Cerebellar cortex (tissue), 1 donor: ENCODE measurements at regions not wholly inside any gene's neighbourhood (a gene's known extent, or its start where the extent isn't known, plus 50 kb on each side); places are given as distances from the start of the nearest gene placed in this dataset.
A peak's percentile ranks its signal among the peaks of the same experiment; 100 is the strongest.
"Not testable (repeated sequence)": the region's sequence is repeated elsewhere in the genome, so short reads cannot be mapped to it uniquely, and the experiment has no call there.

Experiments
- DNase-seq: peaks from one replicate; pipeline ENCODE4 v3.0.0-alpha.2; 2015; ENCODE audit warnings: low spot score

- DNase-seq, result no peak
Measured at GRCh38 chr16:85239239-85239638, 127.0 kb upstream of the CIBAR2 start.

GRCh38 chr16:85239871-85240270 is 127.6 kb upstream of the CIBAR2 start:
- no peak for DNase-seq

DNA sequence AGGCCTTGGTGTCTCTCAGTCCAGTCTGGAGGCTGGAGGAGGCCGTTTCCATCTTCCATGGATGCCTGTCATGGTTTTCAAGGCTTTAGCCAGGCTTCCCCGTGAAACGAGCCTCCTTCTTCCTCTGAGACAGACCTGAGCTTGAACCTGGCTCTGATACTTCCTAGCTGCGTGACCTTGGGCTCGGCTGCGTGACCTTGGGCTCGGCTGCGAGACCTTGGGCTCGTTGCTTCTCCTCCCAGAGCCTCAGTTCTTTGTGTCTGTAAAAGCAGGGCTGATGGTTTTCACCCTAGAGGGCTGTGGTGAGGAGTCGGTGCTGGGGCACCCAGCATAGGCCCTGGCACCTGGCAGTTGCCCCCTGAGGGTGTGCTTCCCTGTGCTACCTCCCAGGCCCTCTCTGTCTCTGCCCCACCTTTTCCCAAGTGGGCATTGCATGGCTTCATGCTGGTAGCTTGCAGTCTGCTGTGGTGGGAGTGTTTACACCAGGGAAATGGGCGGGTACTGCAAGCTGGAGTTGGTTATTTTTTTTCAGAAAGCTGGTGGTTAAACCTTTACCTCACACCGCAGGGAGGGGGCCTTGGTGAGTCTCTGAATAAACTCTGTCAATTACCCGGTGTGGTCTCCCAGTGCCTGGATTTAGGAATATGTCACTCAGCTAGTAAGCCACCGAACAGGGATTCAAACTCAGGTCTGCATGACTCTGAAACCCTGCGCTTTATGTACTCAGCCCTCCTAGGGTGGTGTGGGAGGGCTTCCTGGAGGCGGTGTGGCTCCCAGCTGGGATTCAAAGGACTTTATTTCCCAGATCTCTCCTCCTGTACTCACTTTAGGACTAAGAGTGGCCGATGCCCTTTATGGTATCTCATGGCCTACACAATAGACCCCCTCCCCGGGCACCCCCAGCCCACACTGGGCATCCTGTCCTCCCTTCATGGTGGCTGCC is 129.0 kb upstream of the CIBAR2 start:
- DNase-seq, result no peak

- DNase-seq, result no peak
Measured at GRCh38 chr16:85242140-85242539, 129.9 kb upstream of the CIBAR2 start.

DNA sequence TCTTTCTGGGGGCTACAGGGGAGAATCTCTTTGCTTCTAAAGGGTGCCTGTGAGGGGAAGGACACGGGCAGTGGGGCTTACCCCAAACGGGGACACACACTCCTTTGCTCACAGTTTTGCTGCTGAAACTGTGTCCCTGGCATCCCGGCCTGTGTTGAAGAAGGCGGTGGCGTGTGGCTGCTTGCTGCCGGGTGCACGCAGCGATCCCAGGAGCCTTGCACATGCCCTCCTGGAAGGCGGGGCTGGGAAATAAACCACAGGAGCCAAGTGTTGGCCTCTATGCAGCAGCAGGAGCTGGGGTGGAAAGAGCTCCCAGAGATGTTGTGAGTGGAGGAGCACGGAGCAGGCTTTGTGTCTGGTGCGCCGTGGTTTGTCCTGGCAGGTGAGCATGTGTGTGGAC is 131.0 kb upstream of the CIBAR2 start:
- DNase-seq, result no peak

GRCh38 chr16:85244452-85244851 is 132.2 kb upstream of the CIBAR2 start:
- DNase-seq, result not testable (repeated sequence)

GRCh38 chr16:85245307-85246172 is 133.3 kb upstream of the CIBAR2 start:
- DNase-seq, result peak; percentile 87

GRCh38 chr16:85246473-85246872 is 134.2 kb upstream of the CIBAR2 start:
- DNase-seq, result no peak

DNA sequence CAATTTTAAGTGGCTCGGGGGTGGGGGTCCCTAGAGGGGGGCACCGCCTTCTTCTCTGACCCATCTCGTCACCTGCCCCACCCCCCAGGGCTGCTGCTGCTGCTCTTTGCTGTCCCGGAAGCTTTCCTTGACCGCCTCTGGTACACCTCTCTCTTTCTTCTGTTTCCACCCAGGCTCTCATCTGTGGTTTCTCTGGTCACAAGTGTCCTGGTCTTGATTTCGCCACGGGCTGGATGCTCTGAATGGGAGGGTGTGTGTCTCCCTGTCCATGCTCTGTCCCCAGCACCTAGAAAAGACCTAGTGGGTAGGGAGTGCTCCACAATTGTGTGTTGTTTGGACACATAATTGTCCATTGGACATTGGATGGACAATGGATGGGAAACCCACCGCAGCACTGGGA is 134.7 kb upstream of the CIBAR2 start:
- DNase-seq, result no peak

DNA sequence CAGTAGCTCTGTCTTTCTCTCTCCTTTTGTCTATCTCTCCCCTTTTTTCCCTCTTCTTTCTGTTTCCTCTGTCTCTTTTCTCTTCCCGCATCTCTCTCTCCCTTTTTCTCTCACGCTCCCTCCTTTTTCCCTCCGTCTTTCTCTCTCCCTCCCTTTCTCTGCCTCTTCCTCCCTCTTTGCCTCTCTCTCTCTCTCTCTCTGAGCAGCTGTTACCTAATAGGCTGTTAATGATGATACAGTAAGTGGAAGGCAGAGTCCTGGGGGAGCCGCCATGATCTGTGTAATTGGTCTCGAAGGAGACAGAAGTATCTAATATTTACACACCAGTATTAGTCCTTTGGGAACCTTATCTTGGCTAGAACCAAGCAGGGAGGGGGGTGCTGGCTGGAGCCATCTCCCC is 136.1 kb upstream of the CIBAR2 start:
- DNase-seq, result no peak

DNA sequence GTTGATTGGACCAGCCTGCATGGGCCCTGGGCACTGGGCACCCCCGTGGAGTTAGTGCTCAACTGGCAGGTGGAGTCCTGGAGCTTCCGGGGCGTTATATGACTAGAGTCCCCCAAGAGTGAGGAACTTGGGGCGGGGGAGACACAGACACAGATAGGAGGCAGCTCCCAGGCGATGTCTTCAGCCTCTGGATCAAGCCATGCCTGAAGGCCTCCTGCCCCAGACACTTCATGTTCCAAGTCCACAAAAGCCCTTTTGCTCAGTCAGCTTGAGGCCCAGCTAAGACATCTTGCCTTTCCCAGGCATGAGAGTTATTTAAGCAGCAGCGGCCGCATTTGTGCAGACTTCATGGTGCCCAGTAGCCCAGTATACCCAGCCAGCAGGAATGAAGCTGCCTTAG is 136.6 kb upstream of the CIBAR2 start:
- no peak for DNase-seq

GRCh38 chr16:85249418-85250146 is 137.3 kb upstream of the CIBAR2 start:
- no peak for DNase-seq

GRCh38 chr16:85250147-85250463 is 137.8 kb upstream of the CIBAR2 start:
- no peak for DNase-seq

GRCh38 chr16:85250609-85251223 is 138.4 kb upstream of the CIBAR2 start:
- DNase-seq, result no peak

- no peak for DNase-seq
Measured at GRCh38 chr16:85251225-85251760, 139.0 kb upstream of the CIBAR2 start.

GRCh38 chr16:85252014-85252413 is 139.7 kb upstream of the CIBAR2 start:
- no peak for DNase-seq

DNA sequence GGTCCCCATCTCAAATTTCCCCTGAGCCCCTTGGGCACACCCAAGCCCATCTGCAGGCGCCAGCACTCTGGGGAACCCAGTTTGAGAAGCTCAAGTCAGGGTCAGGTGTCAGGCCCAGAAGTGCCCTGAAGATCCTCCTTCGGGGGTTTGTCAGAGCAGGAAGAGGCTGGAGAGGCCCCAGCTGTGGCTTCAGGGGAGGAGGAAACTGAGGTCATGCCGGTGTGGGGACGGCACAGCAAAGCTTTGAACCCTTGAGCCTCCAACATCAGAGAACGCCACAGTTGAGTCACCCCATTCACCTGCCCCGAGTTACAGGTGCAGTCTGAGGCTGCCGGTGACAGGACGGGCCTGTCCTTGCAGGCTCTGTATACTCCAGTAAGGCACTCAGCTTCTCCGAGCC is 140.2 kb upstream of the CIBAR2 start:
- DNase-seq, result no peak

GRCh38 chr16:85253084-85253941 is 141.0 kb upstream of the CIBAR2 start:
- no peak for DNase-seq

DNA sequence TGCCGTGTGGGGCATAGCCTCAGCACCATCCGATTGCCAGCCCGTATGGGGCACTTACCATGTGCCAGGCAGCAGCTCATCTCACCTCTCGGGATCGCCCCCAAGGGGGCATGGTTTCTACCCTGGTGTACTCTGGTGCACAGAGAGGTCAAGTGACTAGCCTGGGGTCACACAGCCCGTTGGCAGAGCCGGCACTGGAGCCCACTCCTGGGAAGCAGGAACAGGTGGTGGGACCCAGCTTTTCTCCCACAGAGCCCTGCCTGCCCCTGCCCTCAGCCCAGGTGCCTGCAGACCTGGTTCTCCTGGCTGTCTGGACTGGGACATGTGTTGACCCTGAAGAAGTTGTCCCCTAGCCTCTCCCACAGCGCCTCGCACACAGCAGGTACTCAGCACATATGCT is 141.8 kb upstream of the CIBAR2 start:
- no peak for DNase-seq

DNA sequence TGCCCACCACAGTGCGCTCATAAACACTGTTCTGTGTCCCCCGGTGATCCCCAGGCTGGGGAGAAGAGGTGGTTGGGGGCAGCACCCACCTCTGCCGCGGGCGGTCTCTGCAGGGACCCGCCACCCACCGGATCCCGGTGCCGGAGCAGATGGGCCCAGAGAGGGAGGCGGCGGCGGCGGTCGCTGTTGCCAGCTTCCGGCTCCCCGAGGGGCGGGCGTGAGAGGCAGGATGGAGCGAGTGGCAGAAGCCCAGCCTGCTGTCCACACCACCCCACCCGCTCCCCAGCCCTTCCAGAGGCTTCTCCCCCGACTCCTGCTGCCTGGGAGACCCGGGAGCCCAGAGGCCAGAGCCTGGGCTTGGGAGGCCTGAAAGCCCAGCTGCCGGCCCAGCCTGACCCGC is 142.6 kb upstream of the CIBAR2 start:
- no peak for DNase-seq

DNA sequence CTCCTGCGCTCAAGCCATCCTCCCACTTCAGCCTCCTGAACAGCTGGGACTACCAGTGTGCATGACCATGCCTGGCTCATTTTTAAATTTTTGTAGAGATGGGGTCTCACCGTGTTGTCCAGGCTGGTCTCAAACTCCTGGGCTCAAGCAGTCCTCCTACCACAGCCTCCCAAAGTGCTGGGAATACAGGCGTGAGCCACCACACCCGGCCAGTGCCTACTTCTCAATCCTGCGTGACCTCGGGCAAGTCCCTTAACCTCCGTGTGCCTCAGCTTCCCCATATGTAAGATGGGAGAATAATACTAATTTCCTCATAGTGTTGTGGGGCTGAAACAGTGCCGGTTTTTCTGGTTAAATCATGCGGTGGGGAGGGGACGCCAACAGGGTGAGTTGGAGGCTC is 143.5 kb upstream of the CIBAR2 start:
- DNase-seq, result no peak
